ENCODE measurements at regions not wholly inside any gene's neighbourhood (a gene's known extent, or its start where the extent isn't known, plus 50 kb on each side); places are given as distances from the start of the nearest gene placed in this dataset.

DNA sequence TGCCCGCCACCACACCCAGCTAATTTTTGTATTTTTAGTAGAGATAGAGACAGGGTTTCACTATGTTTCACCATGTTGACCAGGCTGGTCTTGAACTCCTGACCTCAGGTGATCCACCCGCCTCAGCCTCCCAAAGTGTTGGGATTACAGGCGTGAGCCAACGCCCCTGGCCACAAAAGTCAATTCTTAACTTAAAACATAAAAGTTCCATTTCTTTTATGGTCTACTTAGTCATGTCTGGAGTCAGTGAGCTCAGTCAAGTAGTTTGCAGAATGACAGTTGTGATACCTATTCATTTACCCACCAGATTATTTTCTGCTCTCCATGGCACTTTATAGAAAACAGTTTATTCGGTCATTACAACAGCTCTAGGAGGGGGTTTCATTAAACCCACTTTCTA is 103.1 kb upstream of the ESR1 start:
- no peak overlapping the region for H3K27ac ChIP-seq (ENCODE audit: low read depth, low read length)
- H3K36me3 ChIP-seq (ENCODE audit: low read length), result no peaks in the 10 kb centered on the region
- TF ChIP-seq EZH2phosphoT487 (conservative IDR thresholded peaks at IDR 0.05; ENCODE audit: low read length), result no peak
- TF ChIP-seq, protein P1, sequence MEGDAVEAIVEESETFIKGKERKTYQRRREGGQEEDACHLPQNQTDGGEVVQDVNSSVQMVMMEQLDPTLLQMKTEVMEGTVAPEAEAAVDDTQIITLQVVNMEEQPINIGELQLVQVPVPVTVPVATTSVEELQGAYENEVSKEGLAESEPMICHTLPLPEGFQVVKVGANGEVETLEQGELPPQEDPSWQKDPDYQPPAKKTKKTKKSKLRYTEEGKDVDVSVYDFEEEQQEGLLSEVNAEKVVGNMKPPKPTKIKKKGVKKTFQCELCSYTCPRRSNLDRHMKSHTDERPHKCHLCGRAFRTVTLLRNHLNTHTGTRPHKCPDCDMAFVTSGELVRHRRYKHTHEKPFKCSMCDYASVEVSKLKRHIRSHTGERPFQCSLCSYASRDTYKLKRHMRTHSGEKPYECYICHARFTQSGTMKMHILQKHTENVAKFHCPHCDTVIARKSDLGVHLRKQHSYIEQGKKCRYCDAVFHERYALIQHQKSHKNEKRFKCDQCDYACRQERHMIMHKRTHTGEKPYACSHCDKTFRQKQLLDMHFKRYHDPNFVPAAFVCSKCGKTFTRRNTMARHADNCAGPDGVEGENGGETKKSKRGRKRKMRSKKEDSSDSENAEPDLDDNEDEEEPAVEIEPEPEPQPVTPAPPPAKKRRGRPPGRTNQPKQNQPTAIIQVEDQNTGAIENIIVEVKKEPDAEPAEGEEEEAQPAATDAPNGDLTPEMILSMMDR (IDR thresholded peaks at IDR 0.05; ENCODE audit: insufficient read depth, low read length, poor library complexity, severe bottlenecking), result no peak
- H3K4me2 ChIP-seq (ENCODE audit: low read depth, low read length, poor library complexity, severe bottlenecking), result no peak overlapping the region
- no peaks in the 10 kb centered on the region for H3K9me3 ChIP-seq (ENCODE audit: insufficient read depth, low read length)
- H3K27me3 ChIP-seq (ENCODE audit: low read length), result no peaks in the 10 kb centered on the region
- H4K20me1 ChIP-seq (ENCODE audit: low read depth, low read length), result no peaks in the 10 kb centered on the region
- no peaks in the 10 kb centered on the region for H3F3A ChIP-seq (ENCODE audit: insufficient read depth)
- H2AFZ ChIP-seq (ENCODE audit: low read depth, low read length, severe bottlenecking), result no peak overlapping the region
- H3K79me2 ChIP-seq (ENCODE audit: insufficient read depth, low read length), result no peaks in the 10 kb centered on the region
- no peak overlapping the region for H3K9ac ChIP-seq (ENCODE audit: low read length)
- no peaks in the 10 kb centered on the region for H3K9me2 ChIP-seq (replicated peaks; ENCODE audit: insufficient read depth, low read length)
- no peak overlapping the region for H3K4me3 ChIP-seq (ENCODE audit: insufficient read depth, low read length, poor library complexity, severe bottlenecking)

DNA sequence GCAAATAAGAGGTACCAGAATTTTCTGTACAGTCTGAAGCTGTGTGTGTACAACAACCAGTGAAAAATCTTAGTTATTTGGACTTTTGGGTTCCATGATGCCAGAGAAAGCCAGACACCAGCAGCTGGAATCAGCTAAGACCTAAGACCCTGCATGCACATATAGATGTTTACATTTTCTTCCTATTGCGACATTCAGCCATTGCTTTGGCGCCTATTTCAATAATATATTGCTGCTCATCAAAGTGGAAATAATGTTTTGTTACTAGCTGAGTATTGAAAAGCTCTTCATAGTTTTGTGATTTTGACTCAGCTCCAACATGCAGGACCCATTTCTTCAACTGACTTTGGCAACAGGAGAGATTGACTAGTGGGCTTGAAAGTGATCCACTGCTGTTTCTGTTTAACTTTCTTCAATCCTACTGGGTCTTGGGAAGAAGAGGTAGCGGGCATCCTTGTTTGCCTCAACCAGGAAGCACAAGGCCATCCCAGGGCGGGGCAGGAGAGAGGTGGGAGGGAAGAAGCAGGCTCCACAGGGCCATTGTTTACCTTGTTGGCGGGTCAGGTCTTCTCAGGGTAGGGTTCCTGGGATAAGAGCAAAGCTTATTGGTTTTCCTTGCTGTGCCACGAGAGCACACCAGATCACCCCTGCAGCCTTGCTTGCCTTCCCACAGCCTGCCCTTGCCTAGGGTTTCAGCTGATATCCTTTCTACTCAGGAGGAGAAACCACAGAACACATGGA is 101.3 kb upstream of the ESR1 start:
- H2AFZ ChIP-seq (ENCODE audit: low read depth, low read length, severe bottlenecking), result no peak overlapping the region
- no peaks in the 10 kb centered on the region for H4K20me1 ChIP-seq (ENCODE audit: low read depth, low read length)
- H3K4me2 ChIP-seq (ENCODE audit: low read depth, low read length, poor library complexity, severe bottlenecking), result no peak overlapping the region
- H3K4me3 ChIP-seq (ENCODE audit: insufficient read depth, low read length, poor library complexity, severe bottlenecking), result no peak overlapping the region
- TF ChIP-seq EZH2phosphoT487 (conservative IDR thresholded peaks at IDR 0.05; ENCODE audit: low read length), result no peak
- TF ChIP-seq, protein P1 (IDR thresholded peaks at IDR 0.05; ENCODE audit: insufficient read depth, low read length, poor library complexity, severe bottlenecking), result no peak
- no peaks in the 10 kb centered on the region for H3K36me3 ChIP-seq (ENCODE audit: low read length)
- H3K27me3 ChIP-seq (ENCODE audit: low read length), result no peaks in the 10 kb centered on the region
- H3K9ac ChIP-seq (ENCODE audit: low read length), result no peak overlapping the region
- no peaks in the 10 kb centered on the region for H3F3A ChIP-seq (ENCODE audit: insufficient read depth)
- H3K79me2 ChIP-seq (ENCODE audit: insufficient read depth, low read length), result no peaks in the 10 kb centered on the region
- H3K9me2 ChIP-seq (replicated peaks; ENCODE audit: insufficient read depth, low read length), result no peaks in the 10 kb centered on the region
- H3K27ac ChIP-seq (ENCODE audit: low read depth, low read length), result no peak overlapping the region
- H3K9me3 ChIP-seq (ENCODE audit: insufficient read depth, low read length), result no peaks in the 10 kb centered on the region

DNA sequence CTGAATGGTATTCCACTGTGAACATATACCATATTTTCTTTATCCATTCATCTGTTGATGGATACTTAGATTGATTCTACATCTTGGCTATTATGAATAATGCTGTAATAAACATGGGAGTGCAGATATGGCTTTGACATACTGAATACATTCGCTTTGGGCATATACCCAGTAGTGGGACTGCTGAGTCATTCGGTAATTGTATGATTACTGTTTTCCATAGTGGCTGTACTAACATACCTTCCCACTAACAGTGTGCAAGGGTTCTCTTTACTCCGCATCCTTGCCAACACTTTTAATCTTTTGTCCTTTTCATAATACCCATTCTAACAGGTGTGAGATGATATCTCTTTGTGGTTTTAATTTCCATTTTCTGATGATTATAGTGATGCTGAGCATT is 98.2 kb upstream of the ESR1 start:
- no peaks in the 10 kb centered on the region for H3K79me2 ChIP-seq (ENCODE audit: insufficient read depth, low read length)
- no peak overlapping the region for H3K27ac ChIP-seq (ENCODE audit: low read depth, low read length)
- no peak overlapping the region for H2AFZ ChIP-seq (ENCODE audit: low read depth, low read length, severe bottlenecking)
- no peaks in the 10 kb centered on the region for H3K36me3 ChIP-seq (ENCODE audit: low read length)
- no peaks in the 10 kb centered on the region for H3F3A ChIP-seq (ENCODE audit: insufficient read depth)
- no peak overlapping the region for H3K4me2 ChIP-seq (ENCODE audit: low read depth, low read length, poor library complexity, severe bottlenecking)
- no peak overlapping the region for H3K4me3 ChIP-seq (ENCODE audit: insufficient read depth, low read length, poor library complexity, severe bottlenecking)
- TF ChIP-seq EZH2phosphoT487 (conservative IDR thresholded peaks at IDR 0.05; ENCODE audit: low read length), result no peak
- TF ChIP-seq, protein P1 (IDR thresholded peaks at IDR 0.05; ENCODE audit: insufficient read depth, low read length, poor library complexity, severe bottlenecking), result no peak
- H3K9me2 ChIP-seq (replicated peaks; ENCODE audit: insufficient read depth, low read length), result no peaks in the 10 kb centered on the region
- no peak overlapping the region for H3K9ac ChIP-seq (ENCODE audit: low read length)
- no peaks in the 10 kb centered on the region for H4K20me1 ChIP-seq (ENCODE audit: low read depth, low read length)
- no peaks in the 10 kb centered on the region for H3K27me3 ChIP-seq (ENCODE audit: low read length)
- no peaks in the 10 kb centered on the region for H3K9me3 ChIP-seq (ENCODE audit: insufficient read depth, low read length)

Data from SU-DHL-6 (cell line).